GM12874 (cell line): ENCODE measurements at regions not wholly inside any gene's neighbourhood (a gene's known extent, or its start where the extent isn't known, plus 50 kb on each side); places are given as distances from the start of the nearest gene placed in this dataset.

ENCODE experiments used
- CTCF ChIP-seq: IDR thresholded peaks from 2 replicates; pipeline ENCODE4 v1.5.1; 2011; ENCODE audit warnings: low read depth, mild to moderate bottlenecking, control low read depth, low read length, moderate library complexity; ENCODE audit not compliant: insufficient read depth

GRCh38 chr6:84467296-84467695 is 239.9 kb upstream of the CEP162 start:
- no peak for TF ChIP-seq CTCF

GRCh38 chr6:84466511-84466910 is 239.1 kb upstream of the CEP162 start:
- TF ChIP-seq CTCF = no peak

GRCh38 chr6:84464471-84464870 is 237.0 kb upstream of the CEP162 start:
- TF ChIP-seq CTCF = no peak

GRCh38 chr6:84462698-84463097 is 235.3 kb upstream of the CEP162 start:
- no peak for TF ChIP-seq CTCF

- no peak for TF ChIP-seq CTCF
Measured at GRCh38 chr6:84461461-84461860, 234.0 kb upstream of the CEP162 start.

- no peak for TF ChIP-seq CTCF
Measured at GRCh38 chr6:84460491-84460890, 233.0 kb upstream of the CEP162 start.

GRCh38 chr6:84459401-84459800 is 232.0 kb upstream of the CEP162 start:
- no peak for TF ChIP-seq CTCF

GRCh38 chr6:84458271-84458670 is 230.8 kb upstream of the CEP162 start:
- no peak for TF ChIP-seq CTCF
